ENCODE measurements at regions not wholly inside any gene's neighbourhood (a gene's known extent, or its start where the extent isn't known, plus 50 kb on each side); places are given as distances from the start of the nearest gene placed in this dataset.

- TF ChIP-seq RFX5 (IDR thresholded peaks at IDR 0.05; ENCODE audit: low read length) (no peak), NFIC (IDR thresholded peaks at IDR 0.05; ENCODE audit: borderline replicate concordance) (no peak), POLR2AphosphoS5 (IDR thresholded peaks at IDR 0.05; ENCODE audit: low read depth, low read length) (no peak), ELF1 (IDR thresholded peaks at IDR 0.05) (no peak)
These were observed 241.8 kb downstream of the TEX36 start (continued) for GRCh38 chr10:125441151-125441550.

DNA sequence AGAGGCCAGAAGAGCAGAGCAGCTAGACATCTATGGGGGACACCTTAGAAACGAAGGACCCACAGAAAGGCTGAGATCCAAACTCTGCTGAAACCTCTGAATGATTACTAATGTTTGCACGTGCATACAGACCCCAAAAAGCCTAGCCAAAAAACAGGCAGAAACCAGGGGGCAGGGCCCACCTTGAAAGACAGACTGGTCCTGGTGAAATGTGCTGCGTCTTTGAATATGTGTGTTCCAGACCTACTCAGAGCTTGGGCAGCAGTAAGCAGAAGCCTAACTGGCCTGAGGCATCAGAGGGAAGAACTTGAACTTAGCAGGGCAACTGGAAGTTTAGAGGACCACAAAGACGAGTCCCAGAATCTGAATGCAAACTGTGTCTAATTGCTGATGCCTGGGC, 251.8 kb downstream of the TEX36 start:
- H3K9me3 ChIP-seq: 0 out of 2 replicates have a peak, but pooled peaks cover 7% of the 10 kb centered on the region
- DNase-seq: no peak
- WGBS (ENCODE audit: low lambda C conversion rate): 4% methylated on average over 4 of the region's 4 CpGs
- H3K4me2 ChIP-seq: no peak overlapping the region
- H3F3A ChIP-seq (replicated peaks; ENCODE audit: insufficient read depth): no peaks in the 10 kb centered on the region
- POLR2A ChIA-PET: no interaction called here
- TF ChIP-seq POLR2AphosphoS5 (IDR thresholded peaks at IDR 0.05; ENCODE audit: low read depth, low read length) (no peak), EZH2phosphoT487 (IDR thresholded peaks at IDR 0.05; ENCODE audit: borderline replicate concordance, low read depth) (no peak), FOXJ3 (CRISPR knock-in tag; IDR thresholded peaks at IDR 0.05) (no peak), TAF1 (IDR thresholded peaks at IDR 0.05; ENCODE audit: borderline replicate concordance, low read depth, low read length) (no peak), RCOR1 (IDR thresholded peaks at IDR 0.05; ENCODE audit: low read length) (no peak), USF1 (IDR thresholded peaks at IDR 0.05; ENCODE audit: borderline replicate concordance, low read depth) (no peak), TEAD4 (IDR thresholded peaks at IDR 0.05; ENCODE audit: borderline replicate concordance, insufficient read depth) (no peak), TCF12 (IDR thresholded peaks at IDR 0.05) (no peak), RAD21 (IDR thresholded peaks at IDR 0.05; ENCODE audit: low read length) (no peak), PBX3 (IDR thresholded peaks at IDR 0.05) (no peak), GABPA (IDR thresholded peaks at IDR 0.05; ENCODE audit: low read depth) (no peak), CHD2 (IDR thresholded peaks at IDR 0.05; ENCODE audit: low read length, partially characterized antibody) (no peak), MXI1 (IDR thresholded peaks at IDR 0.05; ENCODE audit: low read depth, low read length) (no peak), NRF1 (IDR thresholded peaks at IDR 0.05; ENCODE audit: low read depth, low read length) (no peak), REST (IDR thresholded peaks at IDR 0.05; ENCODE audit: low read depth, low read length) (no peak), MEF2A (IDR thresholded peaks at IDR 0.05; ENCODE audit: borderline replicate concordance, low read depth) (no peak)
- TF ChIP-seq, protein P1, sequence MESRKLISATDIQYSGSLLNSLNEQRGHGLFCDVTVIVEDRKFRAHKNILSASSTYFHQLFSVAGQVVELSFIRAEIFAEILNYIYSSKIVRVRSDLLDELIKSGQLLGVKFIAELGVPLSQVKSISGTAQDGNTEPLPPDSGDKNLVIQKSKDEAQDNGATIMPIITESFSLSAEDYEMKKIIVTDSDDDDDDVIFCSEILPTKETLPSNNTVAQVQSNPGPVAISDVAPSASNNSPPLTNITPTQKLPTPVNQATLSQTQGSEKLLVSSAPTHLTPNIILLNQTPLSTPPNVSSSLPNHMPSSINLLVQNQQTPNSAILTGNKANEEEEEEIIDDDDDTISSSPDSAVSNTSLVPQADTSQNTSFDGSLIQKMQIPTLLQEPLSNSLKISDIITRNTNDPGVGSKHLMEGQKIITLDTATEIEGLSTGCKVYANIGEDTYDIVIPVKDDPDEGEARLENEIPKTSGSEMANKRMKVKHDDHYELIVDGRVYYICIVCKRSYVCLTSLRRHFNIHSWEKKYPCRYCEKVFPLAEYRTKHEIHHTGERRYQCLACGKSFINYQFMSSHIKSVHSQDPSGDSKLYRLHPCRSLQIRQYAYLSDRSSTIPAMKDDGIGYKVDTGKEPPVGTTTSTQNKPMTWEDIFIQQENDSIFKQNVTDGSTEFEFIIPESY (IDR thresholded peaks at IDR 0.05; ENCODE audit: borderline replicate concordance, low read depth): no peak
- no peak overlapping the region for H3K9ac ChIP-seq
- H3K27ac ChIP-seq (ENCODE audit: low read depth in 2 of 2, low read length in 1 of 2): no peak overlapping the region
- CTCF ChIA-PET: no interaction called here
- peaks cover 0 to 5% of the 10 kb centered on the region in 2 experiments for H3K36me3 ChIP-seq (replicated peaks in 1 of 2; ENCODE audit: control insufficient read depth in 1 of 2, insufficient read depth in 2 of 2, low read length in 1 of 2)
- H3K4me1 ChIP-seq (ENCODE audit: control insufficient read depth in 1 of 2, insufficient read depth in 2 of 2, low read depth in 1 of 2, low read length in 1 of 2): no peaks in the 10 kb centered on the region
- H3K27me3 ChIP-seq (ENCODE audit: insufficient read depth): no peaks in the 10 kb centered on the region
- H3K9me2 ChIP-seq: 0 out of 2 replicates have a peak, but pooled peaks cover 5% of the 10 kb centered on the region
- H3K79me2 ChIP-seq (ENCODE audit: insufficient read depth): no peaks in the 10 kb centered on the region
- no peak overlapping the region for H2AFZ ChIP-seq (ENCODE audit: low read depth)
- H4K20me1 ChIP-seq (ENCODE audit: insufficient read depth): no peaks in the 10 kb centered on the region
- no peak overlapping the region for H3K4me3 ChIP-seq (ENCODE audit: low read depth in 2 of 2, low read length in 1 of 2)

Measured in SK-N-SH (cell line).